NCI-H82 (cell line): ENCODE measurements at regions not wholly inside any gene's neighbourhood (a gene's known extent, or its start where the extent isn't known, plus 50 kb on each side); places are given as distances from the start of the nearest gene placed in this dataset.
A peak's percentile ranks its signal among the peaks of the same experiment; 100 is the strongest.
"Not testable (repeated sequence)": the region's sequence is repeated elsewhere in the genome, so short reads cannot be mapped to it uniquely, and the experiment has no call there.

ENCODE experiments used
- DNase-seq: peaks from one replicate; lab custom pipeline; 2025; lab: John Stamatoyannopoulos, UW

DNA sequence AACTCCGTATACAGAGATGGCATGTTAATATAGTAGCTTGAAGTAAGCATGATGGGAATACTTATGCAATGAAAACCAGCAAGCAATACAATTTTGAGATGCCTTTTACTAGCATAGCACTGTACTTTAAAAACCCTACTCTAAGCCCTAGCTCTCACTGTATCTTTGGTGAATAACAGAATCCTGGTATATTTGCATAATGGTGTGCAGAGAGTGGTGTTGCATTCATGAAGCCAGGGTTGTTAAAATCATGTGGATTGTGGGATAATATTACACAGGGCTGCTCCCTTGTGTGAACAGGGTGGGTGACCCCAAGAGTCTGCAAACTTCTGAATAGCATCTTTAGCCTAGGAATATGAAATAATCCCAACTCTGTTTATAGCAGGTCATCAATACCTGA lies 105.2 kb upstream of the BMP2 start:
- no peak for DNase-seq

DNA sequence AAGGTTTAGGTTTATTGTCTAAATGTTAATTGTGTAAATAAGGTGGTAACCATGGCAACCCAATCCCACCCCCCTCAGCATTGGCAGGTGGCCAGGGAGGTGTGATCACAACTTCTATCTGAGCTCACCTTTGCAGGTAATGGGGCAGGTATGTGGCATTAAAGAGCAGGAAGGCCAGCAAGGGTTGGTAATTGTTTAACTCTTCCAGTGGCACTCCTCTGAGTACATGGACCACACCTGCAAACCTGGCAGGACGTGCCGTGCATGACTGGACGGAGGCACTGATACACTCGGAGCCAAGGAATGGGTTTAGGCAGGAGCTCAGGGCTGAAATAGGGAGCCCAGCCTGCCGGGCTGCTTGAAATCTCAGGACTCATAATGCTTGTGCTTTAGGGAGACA lies 107.0 kb upstream of the BMP2 start:
- no peak for DNase-seq

DNA sequence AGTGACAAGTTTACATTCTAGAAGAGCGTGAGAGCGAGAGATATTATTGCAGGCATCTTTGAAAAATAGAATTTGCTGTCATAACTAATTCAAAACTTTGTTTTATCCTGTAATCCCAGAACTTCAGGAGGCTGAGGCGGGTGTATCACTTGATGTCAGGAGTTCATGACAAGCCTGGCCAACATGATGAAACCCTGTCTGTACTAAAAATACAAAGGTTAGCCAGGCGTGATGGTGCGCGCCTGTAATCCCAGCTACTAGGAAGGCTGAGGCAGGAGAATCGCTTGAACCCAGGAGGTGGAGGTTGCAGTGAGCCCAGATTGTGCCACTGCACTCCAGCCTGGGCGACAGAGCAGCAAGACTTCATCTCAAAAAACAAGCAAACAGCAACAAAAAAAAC lies 108.6 kb upstream of the BMP2 start:
- DNase-seq = not testable (repeated sequence)

- DNase-seq = no peak
Observed at GRCh38 chr20:6657904-6658303, 109.6 kb upstream of the BMP2 start.

DNA sequence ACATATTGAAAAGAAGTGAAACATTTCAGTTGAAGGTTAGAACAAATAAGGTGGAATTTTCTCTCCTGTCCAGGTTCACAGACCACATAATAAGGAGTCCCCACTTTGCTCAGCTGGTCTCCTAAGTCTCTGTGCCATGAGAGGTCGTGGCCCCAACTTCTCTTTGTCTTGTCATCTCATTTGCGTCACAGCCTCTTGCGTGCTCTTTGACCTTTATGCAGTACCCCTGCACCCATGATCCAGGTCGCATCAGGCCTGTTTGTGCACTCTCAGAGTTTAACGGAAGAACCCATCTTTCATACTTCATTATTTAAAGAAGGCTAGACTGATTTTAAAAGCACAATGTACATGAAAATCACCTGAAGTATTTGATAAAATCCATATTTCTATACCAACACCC lies 110.4 kb upstream of the BMP2 start:
- DNase-seq = no peak

- no peak for DNase-seq
Observed at GRCh38 chr20:6654513-6655252, 112.8 kb upstream of the BMP2 start.

DNA sequence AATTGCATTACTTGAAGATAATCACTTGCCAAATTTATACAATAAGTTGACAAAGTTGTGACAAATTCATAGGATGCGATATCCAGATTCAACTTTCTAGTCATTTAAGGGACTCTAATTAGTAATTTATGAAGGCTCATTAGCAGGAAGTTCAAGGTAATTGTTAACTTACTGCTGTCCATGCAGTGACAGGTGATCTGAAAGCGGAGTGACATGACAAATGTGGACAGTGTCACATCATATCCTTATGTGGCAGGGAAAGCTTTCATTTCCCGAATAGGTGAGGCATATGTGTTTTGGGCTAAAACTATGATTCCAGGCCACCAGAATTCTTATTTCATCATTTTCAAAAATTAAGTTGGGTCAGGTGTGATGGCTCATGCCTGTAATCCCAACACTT lies 115.9 kb upstream of the BMP2 start:
- no peak for DNase-seq

- no peak for DNase-seq
Observed at GRCh38 chr20:6651016-6651415, 116.5 kb upstream of the BMP2 start.

- no peak for DNase-seq
Observed at GRCh38 chr20:6646021-6646636, 121.4 kb upstream of the BMP2 start.

DNA sequence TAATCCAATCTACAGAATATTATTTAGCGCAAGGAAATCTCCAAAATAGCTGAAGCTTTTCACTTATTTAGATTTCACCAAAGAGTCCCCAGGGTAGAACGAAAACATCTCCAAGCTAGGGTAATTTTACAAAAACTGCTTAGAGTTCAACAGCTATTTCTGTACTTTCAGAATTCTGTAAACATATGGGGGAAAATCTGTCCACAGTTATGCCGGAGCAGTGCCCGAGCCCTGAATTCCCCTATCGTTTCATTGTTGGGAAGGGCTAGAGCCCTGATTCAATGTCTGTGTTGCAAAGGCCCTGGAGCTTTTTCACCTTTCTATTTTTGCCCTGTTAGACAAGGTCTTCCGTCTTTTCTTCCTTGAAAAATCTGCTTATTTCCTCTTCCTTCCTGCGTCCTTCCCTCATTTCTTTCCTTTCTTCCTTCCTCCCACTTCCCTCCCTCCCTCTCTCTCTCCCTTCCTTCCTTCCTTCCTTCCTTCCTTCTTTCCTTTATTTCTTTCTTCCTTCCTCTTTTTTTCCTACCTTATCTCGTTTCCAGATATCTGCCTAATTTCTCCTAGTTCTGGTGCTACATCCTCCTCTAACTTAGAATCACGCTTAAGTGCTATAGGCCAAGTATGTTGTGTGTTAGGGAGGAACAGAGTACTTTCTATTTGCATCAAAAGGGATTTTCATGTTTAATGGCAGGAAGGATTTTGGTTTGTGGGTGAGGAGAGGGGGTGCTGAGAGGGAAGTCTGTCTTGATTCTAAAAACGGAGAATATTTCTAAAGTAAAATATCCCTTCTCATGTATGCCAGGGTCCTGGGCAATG lies 122.5 kb upstream of the BMP2 start:
- no peak for DNase-seq

DNA sequence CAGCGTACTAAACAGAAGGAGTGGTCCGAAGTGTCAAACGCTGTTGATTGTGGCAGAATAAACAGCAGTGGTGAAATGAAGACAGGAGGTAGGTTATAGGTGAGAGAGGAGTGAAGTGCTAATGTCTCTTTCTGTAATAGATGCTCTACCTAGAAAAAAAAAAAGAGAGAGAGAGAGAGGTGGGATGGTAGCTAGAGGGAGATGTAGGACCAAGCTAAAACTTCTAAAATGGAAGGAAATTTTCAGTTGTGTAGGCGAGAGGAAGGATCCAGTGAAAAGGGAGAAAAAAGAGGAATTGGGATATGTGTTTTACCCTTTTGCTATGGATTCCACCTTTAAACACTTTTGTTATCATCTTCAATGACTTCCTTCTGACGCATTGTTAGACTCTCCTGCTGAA lies 126.5 kb upstream of the BMP2 start:
- DNase-seq = no peak

- no peak for DNase-seq
Observed at GRCh38 chr20:6637160-6637579, 130.3 kb upstream of the BMP2 start.

GRCh38 chr20:6636209-6637159 lies 131.0 kb upstream of the BMP2 start:
- DNase-seq = peak; percentile 64

- DNase-seq = no peak
Observed at GRCh38 chr20:6635034-6635736, 132.3 kb upstream of the BMP2 start.

DNA sequence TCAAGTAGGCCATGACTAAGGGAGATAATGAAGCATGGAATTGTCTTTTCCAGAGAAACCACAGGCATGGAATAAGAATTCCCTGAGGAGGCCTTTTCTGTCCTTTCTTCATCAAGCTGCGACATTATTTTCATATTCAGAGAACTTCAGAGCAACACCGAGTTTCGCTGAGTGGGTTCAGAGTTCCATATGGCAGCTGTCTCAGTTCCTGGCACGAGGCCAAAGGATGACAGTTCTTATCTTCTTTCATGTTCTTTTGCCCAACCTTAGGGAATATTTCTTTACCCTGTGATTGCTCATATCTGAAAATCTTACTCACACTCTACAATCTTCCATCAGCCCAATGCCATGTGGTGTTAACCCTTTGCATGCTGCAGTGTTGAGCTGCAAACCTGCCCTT lies 135.3 kb upstream of the BMP2 start:
- DNase-seq = peak; percentile 75

- no peak for DNase-seq
Observed at GRCh38 chr20:6630514-6630913, 137.0 kb upstream of the BMP2 start.

DNA sequence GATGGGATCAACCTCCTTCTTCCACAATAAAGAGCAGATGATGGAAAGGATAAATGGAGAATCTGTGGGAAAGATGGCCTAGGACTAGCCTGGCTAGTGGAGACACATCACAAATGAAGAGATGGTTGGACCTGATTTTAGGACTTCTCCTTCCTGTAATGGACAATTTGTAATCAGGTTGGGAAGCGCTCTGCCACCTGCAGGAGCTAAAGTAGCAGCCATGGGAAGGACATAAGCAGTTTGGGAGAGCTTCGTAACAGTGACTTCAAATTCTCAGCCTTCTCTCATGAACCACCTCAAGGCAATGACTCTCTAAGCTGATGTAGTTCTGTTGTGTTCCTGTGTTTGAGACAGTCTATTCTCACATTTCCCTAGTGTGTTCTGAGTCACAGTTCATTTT lies 137.9 kb upstream of the BMP2 start:
- no peak for DNase-seq

- peak; percentile 53 for DNase-seq
Observed at GRCh38 chr20:6626805-6627204, 140.7 kb upstream of the BMP2 start.

GRCh38 chr20:6623989-6624388 lies 143.5 kb upstream of the BMP2 start:
- DNase-seq = no peak

DNA sequence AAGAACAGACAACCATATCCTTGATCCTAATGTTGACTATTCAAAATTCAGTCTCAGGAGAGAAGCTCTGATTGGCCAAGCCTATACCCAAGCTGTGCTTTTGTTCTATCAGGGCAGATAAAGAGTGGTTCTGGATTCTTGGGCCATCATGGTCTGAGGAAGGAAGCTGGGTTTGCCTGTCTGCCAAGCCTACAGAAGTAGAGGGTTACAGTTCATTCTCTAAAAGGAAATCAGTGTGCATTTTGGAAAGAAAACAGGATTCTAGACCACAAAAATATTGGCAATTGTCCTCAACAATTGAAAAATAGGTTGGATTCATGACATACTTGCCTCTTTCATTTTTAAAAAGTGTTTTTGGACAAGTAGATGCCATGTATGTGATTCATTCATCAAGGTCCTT lies 145.4 kb upstream of the BMP2 start:
- DNase-seq = no peak

DNA sequence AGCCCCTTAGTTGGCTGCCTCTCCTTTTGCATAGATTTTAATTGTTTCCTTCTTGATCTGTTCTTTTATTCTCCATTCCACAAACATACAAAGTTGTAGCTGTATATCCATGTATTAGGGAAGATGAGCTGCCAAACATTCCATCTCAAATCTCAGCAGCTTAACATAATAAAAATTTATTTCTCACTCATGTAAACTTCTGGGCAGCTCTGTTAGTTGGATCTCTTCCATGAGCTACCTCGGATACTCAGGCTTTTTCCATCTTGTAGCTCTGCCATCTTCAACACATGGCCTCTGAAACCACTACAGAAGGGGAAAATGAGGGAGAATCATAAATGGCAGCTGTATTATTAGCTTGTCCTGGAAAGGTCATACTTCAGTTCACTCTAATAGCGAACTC lies 149.4 kb upstream of the BMP2 start:
- no peak for DNase-seq
